Tibial artery (tissue), 4 donors: ENCODE measurements at regions not wholly inside any gene's neighbourhood (a gene's known extent, or its start where the extent isn't known, plus 50 kb on each side); places are given as distances from the start of the nearest gene placed in this dataset.

Source experiments
- DNase-seq, 2 donors: peaks; one replicate each; pipeline ENCODE4 v3.0.0-alpha.2; 2019
- H3K27ac ChIP-seq, 2 donors: fragments of 200-600 bp; sonication (generic) in 1 of 2; 1 replicate in 1 of 2; 2 replicates in 1 of 2; pipeline ENCODE4 v1.5.1; 2018 to 2019; ENCODE audit warnings: mild to moderate bottlenecking in 1 of 2
- H3K27me3 ChIP-seq, 2 donors: fragments of 200-600 bp; sonication (generic) in 1 of 2; one replicate each; pipeline versions ENCODE4 v1.5.1 to v1.6.0; 2016 to 2019
- H3K36me3 ChIP-seq, 3 donors: fragments of 200-600 bp; sonication (generic) in 2 of 3; one replicate each; pipeline ENCODE4 v1.5.1; 2016 to 2019; ENCODE audit warnings: mild to moderate bottlenecking in 2 of 3
- H3K4me1 ChIP-seq, 4 donors: fragments of 200-600 bp; sonication (generic) in 2 of 4; 1 replicate in 3 of 4; 2 replicates in 1 of 4; pipeline ENCODE4 v1.5.1; 2016 to 2019
- H3K4me3 ChIP-seq, 2 donors: fragments of 200-600 bp; sonication (generic) in 1 of 2; 1 replicate in 1 of 2; 2 replicates in 1 of 2; pipeline ENCODE4 v1.5.1; 2018 to 2019; ENCODE audit warnings: mild to moderate bottlenecking in 2 of 2
- H3K9me3 ChIP-seq, 3 donors: fragments of 200-600 bp; sonication (generic) in 1 of 3; one replicate each; pipeline ENCODE4 v1.5.1; 2016 to 2019
- CTCF ChIP-seq, 2 experiments: fragments of 200-600 bp in 1 of 2; fragments of 450-650 bp in 1 of 2; IDR thresholded peaks; one replicate each; pipeline ENCODE4 v1.5.1; 2017 to 2019; ENCODE audit warnings: antibody characterized with exemption in 2 of 2, mild to moderate bottlenecking in 1 of 2, moderate library complexity in 1 of 2
- intact Hi-C: fragments of 100-400 bp; cut with DNase I; formaldehyde crosslinking; loops from one replicate; pipeline ENCODE4 v1.15.0; 2023; ENCODE audit warnings: low total_unique reads

GRCh38 chr16:6531067-6531466 is 801.6 kb upstream of the RBFOX1 start:
- no peak overlapping the region for H3K27ac ChIP-seq
- H3K4me3 ChIP-seq, result no peak overlapping the region
- H3K27me3 ChIP-seq, result no peaks in the 10 kb centered on the region
- no peak for DNase-seq
- intact Hi-C loops, result no loop called here
- H3K36me3 ChIP-seq, result no peaks in the 10 kb centered on the region
- no peaks in the 10 kb centered on the region for H3K4me1 ChIP-seq
- no peaks in the 10 kb centered on the region for H3K9me3 ChIP-seq
- no peak for TF ChIP-seq CTCF (IDR thresholded peaks at IDR 0.05)

GRCh38 chr16:6528217-6528616 is 804.4 kb upstream of the RBFOX1 start:
- intact Hi-C loops, result no loop called here
- no peaks in the 10 kb centered on the region for H3K9me3 ChIP-seq
- H3K4me3 ChIP-seq, result no peak overlapping the region
- no peak overlapping the region for H3K27ac ChIP-seq
- no peaks in the 10 kb centered on the region for H3K36me3 ChIP-seq
- DNase-seq, result no peak
- no peaks in the 10 kb centered on the region for H3K4me1 ChIP-seq
- no peaks in the 10 kb centered on the region for H3K27me3 ChIP-seq
- no peak for TF ChIP-seq CTCF (IDR thresholded peaks at IDR 0.05)

DNA sequence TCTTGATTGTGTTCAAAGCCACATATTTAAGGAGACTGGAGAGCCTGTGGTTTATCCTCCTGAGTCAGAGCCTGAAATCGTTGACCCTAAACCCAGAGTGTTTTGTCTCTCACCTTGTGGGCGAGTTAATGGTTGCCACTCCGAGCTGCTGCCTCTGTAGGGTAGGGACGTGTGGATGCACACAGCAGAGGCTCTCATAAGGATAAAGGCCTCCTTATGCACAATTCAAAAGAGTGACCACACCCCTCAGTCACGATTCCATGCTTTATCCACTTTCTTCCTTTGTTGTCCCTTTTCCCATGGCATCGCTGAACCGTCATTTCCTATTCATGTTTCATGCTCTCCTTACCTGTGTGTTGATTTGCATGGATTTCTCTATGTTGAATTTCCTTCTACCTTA is 805.0 kb upstream of the RBFOX1 start:
- DNase-seq, result no peak
- no peak for TF ChIP-seq CTCF (IDR thresholded peaks at IDR 0.05)
- intact Hi-C loops, result no loop called here
- H3K27me3 ChIP-seq, result no peaks in the 10 kb centered on the region
- H3K9me3 ChIP-seq, result no peaks in the 10 kb centered on the region
- H3K4me1 ChIP-seq, result no peaks in the 10 kb centered on the region
- no peaks in the 10 kb centered on the region for H3K36me3 ChIP-seq
- no peak overlapping the region for H3K27ac ChIP-seq
- H3K4me3 ChIP-seq, result no peak overlapping the region

DNA sequence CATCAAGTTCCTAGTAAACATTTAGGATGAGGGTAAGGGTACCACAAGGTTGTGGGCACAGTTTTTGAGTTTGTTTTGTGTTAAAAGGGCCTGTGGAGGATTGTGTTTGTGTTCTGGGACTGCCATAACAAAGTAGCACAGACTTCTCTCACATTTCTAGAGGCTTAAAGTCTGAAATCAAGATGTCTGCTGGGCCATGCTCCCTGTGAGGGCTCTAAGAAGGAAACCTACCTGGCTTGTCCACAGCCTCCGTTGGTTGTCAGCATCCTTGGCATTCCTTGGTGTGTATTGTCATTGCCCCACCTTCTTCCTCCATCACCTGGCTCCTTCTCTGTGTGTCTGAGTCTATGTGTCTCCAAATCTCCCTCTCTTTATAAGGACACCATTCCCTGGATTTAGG is 808.1 kb upstream of the RBFOX1 start:
- Histone ChIP-seq H3K4me3 (no peak overlapping the region), H3K27ac (no peak overlapping the region), H3K36me3 (no peaks in the 10 kb centered on the region), H3K9me3 (no peaks in the 10 kb centered on the region), H3K4me1 (no peaks in the 10 kb centered on the region), H3K27me3 (no peaks in the 10 kb centered on the region)
- intact Hi-C loops, result no loop called here
- TF ChIP-seq CTCF (IDR thresholded peaks at IDR 0.05), result no peak
- DNase-seq, result no peak

DNA sequence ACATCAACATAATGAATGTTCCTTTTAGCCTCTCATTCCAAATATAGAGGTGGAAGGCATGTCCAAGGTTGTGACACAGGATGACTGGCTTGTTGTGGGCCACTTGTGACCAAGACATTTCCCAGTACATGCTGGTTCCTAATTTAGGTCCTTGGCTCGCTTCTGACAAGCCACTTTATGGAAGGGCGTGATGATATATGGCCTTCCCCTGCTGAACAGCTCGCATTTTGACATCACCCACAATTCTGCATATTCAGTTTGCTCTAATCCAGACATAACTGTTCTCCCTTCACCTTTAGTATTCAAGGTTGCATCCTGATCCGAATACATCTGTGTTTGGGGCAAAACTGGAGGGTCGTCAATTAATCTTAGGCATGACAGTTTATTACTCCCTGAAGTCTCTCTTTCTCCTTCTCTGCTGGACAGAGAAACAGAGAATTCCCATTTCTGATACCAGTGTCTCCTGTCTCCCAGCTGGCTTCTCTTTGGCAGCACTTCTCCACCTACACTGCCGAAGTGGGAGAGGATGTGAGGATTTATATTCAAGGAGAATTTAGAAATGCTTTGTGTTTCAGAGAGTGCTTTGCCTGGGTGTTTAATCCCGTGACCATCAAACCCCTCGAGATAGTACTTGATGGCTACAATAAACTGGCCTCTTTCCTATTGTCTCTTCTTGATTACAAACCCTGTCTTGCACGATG is 815.5 kb upstream of the RBFOX1 start:
- Histone ChIP-seq H3K4me1 (no peaks in the 10 kb centered on the region), H3K9me3 (no peaks in the 10 kb centered on the region), H3K27ac (no peak overlapping the region), H3K4me3 (no peak overlapping the region), H3K27me3 (no peaks in the 10 kb centered on the region), H3K36me3 (no peaks in the 10 kb centered on the region)
- no peak for TF ChIP-seq CTCF (IDR thresholded peaks at IDR 0.05)
- intact Hi-C loops, result no loop called here
- DNase-seq, result no peak

DNA sequence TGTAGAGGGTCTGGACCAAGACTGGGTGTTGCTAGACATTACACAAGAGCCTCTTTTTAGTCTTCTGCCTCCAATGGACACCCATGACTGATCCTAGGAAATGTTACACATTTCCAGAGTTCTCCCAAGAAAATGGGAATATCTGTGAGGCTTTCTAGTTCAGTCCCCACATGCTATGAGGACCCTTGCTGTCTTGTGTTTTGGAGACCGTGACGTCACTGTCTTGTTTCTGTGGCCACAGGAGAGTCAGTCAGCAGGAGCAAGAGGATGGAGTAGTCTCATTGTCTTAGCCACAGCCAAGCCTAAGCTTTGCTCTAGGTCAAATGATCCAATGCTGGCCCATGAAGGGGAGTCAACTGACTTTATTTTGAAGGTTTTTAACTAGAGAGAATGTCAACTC is 820.1 kb upstream of the RBFOX1 start:
- DNase-seq, result no peak
- TF ChIP-seq CTCF (IDR thresholded peaks at IDR 0.05), result no peak
- H3K36me3 ChIP-seq, result no peaks in the 10 kb centered on the region
- intact Hi-C loops, result no loop called here
- no peak overlapping the region for H3K4me3 ChIP-seq
- no peaks in the 10 kb centered on the region for H3K27me3 ChIP-seq
- no peaks in the 10 kb centered on the region for H3K9me3 ChIP-seq
- H3K27ac ChIP-seq, result no peak overlapping the region
- H3K4me1 ChIP-seq, result no peaks in the 10 kb centered on the region
